HG02885 (cell line): ENCODE measurements at regions not wholly inside any gene's neighbourhood (a gene's known extent, or its start where the extent isn't known, plus 50 kb on each side); places are given as distances from the start of the nearest gene placed in this dataset.
"Not testable (repeated sequence)": the region's sequence is repeated elsewhere in the genome, so short reads cannot be mapped to it uniquely, and the experiment has no call there.

Experiments used
- ATAC-seq: cut with Tn5 transposase; IDR thresholded peaks from one replicate; pipeline ENCODE4 v1.9.1; 2021; ENCODE audit warnings: mild to moderate bottlenecking; ENCODE audit not compliant: unreplicated experiment, poor library complexity

DNA sequence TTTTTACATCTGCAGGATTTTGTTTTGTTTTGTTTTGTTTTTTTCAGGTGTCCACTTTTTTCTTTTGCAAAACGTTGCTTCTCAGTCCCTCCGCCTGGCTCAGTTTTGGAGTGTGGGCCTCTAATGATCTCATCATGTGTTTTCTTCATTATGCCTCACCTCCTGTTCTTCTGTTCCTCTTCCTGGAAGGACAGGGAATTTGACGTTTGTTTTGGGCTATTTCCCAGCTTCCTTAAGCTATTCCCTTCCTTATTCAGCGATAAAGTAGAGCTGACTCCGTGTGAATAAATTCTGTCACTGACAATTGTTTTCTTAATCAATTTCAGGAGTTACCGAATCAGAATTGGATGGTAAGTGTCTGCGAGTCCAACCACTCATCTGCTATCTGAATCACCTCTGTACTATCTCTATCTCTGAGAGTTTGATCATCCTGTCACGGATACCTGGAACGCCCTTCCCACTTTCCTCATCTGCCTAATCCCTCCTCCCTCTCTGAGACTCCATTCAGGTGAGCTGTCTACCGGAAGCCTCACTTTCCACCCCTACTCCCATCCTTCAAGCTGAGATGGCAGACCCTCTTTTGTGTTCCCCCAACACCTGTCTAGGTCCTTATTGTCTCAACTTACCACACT is 218.4 kb downstream of the GATA3 start:
- ATAC-seq: no peak

- no peak for ATAC-seq
Observed at GRCh38 chr10:8273749-8274148, 219.3 kb downstream of the GATA3 start.

DNA sequence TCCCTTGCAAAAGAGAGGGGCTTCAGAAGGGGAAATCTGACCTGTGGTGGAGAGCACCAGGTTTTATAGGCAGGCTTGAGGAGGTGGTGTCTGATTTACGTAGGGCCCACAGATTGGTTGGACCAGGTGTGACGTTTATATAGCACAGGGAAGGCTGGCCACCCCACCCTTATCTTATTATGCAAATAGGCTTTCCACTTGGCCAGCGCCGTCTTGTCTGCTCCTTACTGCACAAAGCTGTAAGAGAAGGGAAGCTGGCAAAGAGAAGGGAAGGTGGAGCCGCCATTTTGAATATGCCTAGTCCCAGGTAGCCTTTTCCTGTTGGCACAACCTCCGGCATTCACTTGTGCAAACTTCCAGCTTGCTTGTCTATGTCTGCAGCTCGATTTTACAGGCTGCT is 221.4 kb downstream of the GATA3 start:
- ATAC-seq: no peak

GRCh38 chr10:8278099-8278498 is 223.6 kb downstream of the GATA3 start:
- no peak for ATAC-seq

GRCh38 chr10:8279598-8279997 is 225.1 kb downstream of the GATA3 start:
- no peak for ATAC-seq

DNA sequence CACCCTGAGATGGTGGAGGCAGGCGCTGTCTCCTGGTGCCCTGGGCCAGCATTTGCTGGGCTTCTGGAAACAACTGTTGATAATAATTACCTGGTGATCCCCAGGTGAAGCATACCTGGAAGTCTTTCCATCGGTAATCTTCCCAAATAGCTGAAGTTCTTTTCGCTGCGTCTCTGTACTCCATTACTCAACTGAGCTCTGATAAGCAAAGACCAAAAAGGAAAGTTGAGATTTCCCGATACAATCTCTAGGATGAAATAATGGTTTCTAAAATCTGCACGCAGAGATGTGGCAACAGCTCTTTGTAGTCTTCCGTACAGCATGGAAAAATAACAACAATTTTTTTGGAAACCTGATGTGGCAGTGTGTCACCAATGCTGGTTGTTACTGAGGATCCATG is 226.5 kb downstream of the GATA3 start:
- ATAC-seq: no peak

DNA sequence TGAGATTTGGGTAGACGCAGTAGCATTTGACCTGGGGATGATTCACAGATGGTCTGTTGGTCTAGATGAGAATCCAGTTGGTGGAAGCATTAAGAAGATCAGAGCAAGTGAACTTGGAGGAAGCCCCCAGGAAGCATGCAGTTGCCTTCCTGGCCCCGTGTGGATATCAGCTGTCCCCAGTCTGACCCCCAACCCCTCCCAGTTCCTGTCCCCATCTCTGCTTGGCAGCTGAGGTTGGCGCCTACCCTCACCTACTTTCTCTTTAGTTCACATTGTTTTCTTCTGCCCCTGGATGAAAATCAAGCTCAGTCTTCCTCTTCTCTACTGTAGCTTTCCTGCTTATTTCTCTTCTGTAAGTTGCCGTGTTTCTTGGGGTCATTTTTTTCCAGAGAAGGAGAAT is 227.9 kb downstream of the GATA3 start:
- ATAC-seq: no peak

- ATAC-seq: no peak
Observed at GRCh38 chr10:8283166-8283905, 228.8 kb downstream of the GATA3 start.

DNA sequence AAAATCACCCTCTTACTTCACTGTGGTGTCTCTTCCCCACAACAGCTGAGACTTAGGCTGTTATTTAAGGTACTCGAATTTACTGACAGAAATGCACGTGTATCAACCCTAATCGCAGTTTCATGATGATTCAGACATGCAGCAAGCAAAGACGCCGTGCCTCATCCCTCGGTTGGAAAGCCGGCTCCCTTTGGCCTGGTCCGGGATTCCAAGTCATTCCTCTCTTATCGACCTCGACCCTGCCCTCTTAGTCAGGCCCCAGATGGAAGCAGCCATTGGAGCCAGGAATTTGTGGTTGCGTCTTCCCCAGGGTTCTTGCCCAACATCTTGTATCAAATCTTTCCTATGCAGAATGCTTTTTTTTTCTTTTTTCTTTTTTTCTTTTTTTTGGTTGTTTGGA is 229.5 kb downstream of the GATA3 start:
- ATAC-seq: no peak

- ATAC-seq: not testable (repeated sequence)
Observed at GRCh38 chr10:8285970-8286369, 231.5 kb downstream of the GATA3 start.

- no peak for ATAC-seq
Observed at GRCh38 chr10:8288600-8288999, 234.1 kb downstream of the GATA3 start.

DNA sequence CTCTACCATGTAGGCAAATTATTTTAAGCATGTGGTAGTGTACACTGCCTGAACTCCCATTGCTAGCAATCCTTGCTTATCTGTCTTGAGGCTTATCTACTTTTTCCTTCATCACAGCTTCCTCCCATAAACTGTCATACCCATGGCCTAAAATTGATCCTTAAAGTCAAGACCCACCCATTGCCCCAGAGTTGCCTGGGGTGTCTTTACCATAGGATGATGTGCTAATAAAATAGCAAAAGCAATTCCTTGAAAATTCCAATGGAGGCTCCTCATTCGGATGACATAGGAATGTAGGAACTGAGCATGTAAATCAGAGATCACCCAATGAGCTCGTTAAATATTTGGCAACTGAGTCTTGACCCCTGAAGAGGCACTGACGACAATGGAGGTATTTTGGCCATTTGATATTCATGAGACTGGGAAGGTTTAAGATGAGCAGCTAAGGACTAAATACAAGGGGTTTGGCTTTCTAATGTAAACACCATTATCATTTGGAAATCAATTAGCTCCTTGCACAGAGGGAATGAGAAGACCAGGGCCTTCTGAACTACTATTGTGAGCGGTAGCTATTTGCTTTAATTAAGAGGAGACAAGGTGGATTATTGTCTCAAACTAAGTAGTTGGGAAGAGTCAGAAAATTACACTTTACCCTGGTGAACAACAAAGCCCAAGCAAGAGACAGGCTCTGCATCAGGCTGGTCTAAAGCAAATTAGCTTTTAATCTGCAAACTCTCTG is 234.9 kb downstream of the GATA3 start:
- ATAC-seq: no peak

DNA sequence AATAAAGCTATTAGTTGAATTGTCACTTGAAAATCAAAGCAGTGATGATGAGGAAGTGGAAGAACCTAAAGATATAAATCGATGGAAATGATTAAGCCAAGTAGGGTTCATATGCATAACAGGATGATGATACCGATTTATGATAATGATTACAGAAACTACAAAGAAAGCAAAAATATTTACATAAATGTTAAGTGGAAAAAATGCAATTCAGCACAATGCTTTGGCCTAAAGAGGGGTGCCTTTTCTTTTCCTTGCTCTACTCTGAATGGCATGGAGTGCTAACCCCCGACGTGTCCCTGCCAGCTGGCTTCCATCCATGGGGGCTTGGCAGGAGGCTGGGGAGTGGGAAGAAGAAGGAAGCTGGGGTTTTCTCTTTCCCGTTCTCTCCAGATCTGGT is 240.3 kb downstream of the GATA3 start:
- no peak for ATAC-seq

- ATAC-seq: no peak
Observed at GRCh38 chr10:8295311-8295710, 240.8 kb downstream of the GATA3 start.

DNA sequence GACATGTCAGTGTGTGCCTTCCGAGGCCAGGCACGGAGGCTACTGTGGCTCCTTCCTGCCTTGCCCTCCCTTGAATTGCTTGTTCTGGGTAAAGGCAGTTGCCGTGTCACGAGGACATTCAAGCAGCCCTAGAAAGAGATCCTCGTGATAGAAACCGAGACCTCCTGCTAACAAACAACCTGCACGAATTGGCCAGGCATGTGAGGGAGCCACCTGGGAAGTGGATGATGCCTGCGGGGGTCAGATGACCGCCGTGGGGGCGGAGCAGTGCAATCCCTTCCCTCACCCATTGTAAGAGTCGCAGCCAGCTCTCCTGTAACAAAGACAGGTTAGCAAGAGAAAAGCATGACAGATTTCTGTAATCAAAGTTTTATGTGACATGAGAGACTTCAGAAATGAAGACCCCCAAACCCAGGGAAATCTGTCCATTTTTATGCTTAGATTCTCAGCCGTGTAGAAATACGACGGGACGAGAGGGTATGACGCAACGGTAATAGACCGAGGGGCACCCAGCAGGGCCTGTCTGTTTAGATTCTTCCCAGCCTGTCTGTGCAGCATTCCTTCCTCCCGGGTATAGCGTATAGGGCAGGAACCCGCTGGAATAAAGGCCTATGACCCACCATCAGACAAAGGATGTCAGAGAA is 241.7 kb downstream of the GATA3 start:
- ATAC-seq: no peak

GRCh38 chr10:8296734-8297101 is 242.2 kb downstream of the GATA3 start:
- no peak for ATAC-seq

- ATAC-seq: no peak
Observed at GRCh38 chr10:8297107-8297506, 242.6 kb downstream of the GATA3 start.

- no peak for ATAC-seq
Observed at GRCh38 chr10:8297959-8298358, 243.5 kb downstream of the GATA3 start.

- ATAC-seq: no peak
Observed at GRCh38 chr10:8298896-8299570, 244.5 kb downstream of the GATA3 start.

DNA sequence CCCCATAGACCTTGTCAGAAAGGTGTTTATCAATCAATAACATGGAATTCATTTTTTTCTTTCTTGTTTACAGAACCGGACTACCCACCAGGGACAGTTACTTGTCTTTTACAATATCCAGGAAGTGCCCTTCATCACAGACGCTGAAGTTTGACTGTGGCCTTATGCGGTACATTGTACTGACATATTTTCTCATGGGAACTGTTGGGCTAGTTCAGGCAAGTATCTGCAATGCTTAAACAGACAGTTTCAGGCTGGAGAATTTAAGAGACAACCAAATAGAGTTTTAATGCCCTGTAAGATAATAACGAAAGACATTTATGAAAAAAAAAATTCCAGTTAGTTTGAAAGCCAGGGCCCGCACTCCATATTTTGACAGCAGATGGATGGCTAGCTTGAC is 246.4 kb downstream of the GATA3 start:
- ATAC-seq: no peak

DNA sequence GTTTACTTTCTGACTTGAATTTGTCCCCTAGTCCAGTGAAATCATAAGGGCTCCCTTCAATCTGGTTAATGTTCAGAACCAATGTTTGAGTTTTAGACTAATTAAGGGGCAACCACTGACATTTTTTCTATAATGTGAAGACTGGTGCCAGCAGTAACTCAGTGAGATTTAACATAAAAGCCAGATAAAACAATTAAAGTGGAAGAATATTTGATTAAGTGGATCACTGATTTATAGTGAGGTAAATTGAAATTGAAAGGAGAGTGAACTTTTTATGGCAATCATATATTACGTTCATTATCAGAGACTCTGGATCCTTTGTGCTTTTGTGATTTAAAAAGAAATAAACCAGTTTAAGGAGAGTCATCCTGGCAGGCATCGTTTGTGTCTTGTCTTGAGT is 246.8 kb downstream of the GATA3 start:
- no peak for ATAC-seq
